Activated CD8-positive, alpha-beta memory T cell treated with anti-CD3 and anti-CD28 coated beads, Interleukin-2, amount 50 U/mL, for 4 hours (primary cell): ENCODE measurements at regions not wholly inside any gene's neighbourhood (a gene's known extent, or its start where the extent isn't known, plus 50 kb on each side); places are given as distances from the start of the nearest gene placed in this dataset.
"Not testable (repeated sequence)": the region's sequence is repeated elsewhere in the genome, so short reads cannot be mapped to it uniquely, and the experiment has no call there.

Source experiments
- DNase-seq: peaks from one replicate; pipeline ENCODE4 v3.0.0-alpha.2; 2020

GRCh38 chr2:16071039-16071864 lies 130.9 kb downstream of the MYCN start:
- no peak for DNase-seq

DNA sequence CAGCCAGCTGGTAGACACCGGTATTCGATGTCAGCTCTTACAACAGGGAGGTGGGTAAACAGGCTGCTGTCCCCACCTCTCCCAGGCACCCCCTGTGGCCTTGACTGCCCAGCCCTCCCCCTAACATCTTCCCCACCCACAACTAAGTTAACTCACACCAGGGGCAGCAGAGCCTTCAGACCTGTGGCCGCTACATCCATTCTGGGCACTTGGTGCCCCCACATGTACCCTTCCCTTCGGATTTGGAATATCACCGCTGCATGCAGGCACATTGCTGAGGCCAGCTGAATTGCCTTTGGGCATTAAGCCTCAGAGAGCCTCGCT lies 130.3 kb downstream of the MYCN start:
- DNase-seq = no peak

DNA sequence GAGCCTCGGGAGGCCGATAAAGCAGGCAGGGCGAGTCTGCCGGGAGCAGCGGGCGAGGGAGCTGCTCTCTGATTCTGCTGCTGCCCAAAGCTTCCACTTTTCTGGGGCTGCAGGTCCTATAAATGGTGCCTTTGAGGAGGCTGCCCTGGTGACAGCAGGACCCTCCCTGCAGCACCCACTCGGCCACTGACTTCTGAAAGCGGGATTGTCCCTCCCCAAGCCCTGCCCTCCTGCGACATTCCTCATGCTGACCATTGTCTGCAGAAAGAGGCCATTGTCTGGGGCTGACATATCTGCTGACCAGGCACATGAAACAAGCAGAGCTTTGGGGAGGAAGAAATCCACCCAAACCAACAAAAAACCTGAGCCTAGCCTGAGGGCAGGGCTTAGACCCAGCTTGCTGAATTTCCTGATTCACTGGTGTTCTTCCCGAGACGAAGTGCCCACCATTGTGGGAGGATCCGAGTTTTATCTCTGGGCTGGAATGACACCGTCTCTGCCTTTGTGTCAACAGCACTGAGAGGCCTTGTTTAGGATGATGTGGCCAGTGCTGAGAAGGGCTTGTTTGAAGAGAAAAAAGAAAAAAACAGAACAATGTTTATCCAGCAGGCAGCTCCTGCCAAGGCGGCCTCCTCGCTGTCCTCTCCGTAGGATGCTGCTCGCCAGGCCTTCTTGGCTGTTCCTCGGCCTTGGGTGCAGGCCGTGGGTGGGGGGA lies 129.7 kb downstream of the MYCN start:
- DNase-seq = no peak

DNA sequence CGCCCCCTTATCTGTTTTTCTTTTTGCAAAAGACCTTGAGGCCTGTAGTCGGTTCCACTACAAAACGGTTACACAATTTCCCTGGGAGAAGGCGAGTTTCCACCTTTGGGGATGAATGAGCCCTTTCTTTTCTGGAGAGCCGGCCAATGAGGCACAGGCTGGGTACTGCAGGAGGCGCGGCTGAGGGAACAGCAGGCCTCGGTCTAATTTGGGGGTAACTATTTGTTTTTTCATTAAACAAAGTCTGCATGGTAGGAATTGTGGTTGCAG lies 129.2 kb downstream of the MYCN start:
- DNase-seq = no peak

- no peak for DNase-seq
These were observed 128.2 kb downstream of the MYCN start for GRCh38 chr2:16068552-16068940.

DNA sequence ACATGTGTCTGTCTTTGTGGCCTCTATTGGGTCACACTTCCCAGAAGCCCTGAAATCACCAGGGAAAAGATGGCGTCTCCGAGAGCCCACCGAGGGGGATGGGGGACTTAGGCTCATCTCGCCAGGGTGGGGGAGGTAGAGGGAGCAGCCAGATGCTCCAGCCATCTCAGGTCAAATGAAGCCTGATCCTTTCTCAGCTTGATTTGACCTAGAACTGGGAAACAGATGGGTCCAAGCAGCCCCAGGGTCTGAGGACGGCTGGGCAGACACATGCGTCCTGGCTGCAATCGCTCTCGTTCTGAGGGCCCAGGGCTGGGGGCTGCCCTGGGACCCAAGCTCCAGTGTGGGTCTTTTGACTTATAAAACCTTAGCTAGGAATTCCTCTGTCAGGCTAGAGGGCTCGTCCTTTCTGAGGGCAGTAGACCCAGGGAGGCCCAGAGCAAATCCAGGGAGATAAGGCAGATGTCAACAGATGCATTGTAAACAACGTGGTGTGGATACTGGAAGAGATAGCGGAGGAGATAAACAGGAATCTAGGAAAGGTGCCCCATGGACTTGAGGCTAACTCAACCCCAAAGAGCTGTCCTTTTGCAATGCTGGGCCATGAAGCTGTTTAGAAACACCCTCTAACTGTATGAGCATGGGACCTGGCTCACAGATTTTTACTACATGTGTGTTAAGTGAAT lies 127.7 kb downstream of the MYCN start:
- no peak for DNase-seq

DNA sequence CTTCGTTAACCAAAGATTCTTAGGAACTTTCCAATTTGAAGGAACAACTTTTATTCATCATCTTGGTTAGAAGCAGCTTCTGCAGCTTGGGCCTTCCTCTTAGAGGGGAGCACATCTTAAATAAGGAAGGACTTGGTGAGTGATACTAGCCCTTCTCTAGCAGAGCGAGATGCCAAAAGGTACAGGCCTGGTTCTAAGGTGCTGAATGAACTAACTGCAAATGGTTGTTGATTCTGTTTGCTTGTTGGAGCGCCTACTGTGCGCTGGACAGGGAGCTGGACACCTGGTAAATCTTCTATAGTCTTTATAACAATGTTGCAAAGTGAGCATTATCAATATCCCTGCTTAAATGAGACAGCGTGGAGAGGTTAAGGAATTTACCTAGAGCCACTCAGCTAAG lies 127.1 kb downstream of the MYCN start:
- no peak for DNase-seq

DNA sequence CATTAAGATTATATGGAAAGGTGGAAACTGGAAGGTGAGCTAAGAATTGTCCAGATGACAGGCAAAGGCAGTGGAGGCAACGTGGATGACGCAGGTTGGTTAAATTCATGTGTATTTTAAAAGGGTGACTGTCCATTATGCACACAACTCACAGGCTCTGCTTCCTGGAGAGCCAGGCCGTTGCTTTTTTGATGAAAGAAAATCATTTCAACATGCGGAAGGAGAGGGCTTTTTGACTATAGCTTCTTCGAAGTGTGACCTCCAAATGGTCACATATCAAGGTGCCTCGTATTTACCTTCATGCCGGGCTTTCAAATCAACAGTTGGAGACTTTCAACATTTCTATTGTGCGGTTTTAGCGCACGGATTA lies 126.7 kb downstream of the MYCN start:
- DNase-seq = no peak

DNA sequence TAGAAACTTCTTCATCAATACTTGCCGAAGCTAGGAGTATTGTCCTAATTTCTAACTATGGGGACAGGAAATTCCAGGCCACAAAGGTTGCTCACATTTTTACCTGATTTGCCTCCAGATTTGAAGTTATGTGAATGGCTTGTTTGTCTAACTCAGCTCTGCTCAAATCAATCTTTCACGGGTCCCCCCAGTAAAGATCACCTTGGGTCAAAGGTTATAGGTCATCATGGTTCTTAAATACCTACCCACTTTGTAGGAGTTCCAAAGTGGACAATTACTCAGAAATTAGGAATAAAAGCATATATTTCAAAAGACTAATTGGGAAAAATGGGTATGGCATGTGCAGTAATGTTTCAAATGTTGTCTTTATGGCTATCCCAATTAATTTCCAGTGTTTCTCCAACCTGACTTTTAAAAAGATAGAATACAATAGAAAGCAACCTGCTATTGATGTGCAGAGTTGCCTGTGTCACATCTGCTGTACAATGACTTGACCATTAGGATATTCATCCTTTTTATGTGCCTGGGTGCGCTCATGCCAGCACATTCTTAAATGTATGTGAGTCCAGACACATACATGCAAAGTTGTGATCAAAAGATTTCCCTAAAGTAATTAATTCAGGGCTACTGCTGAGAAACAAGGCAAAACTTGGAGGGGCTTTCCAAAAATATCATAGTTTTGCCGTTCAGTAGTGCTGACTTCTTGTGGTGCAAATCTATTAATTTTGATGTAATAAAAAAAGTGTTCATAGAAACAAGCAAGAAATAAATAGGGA lies 126.1 kb downstream of the MYCN start:
- no peak for DNase-seq

- not testable (repeated sequence) for DNase-seq
These were observed 125.1 kb downstream of the MYCN start for GRCh38 chr2:16065272-16066069.

GRCh38 chr2:16064745-16065144 lies 124.4 kb downstream of the MYCN start:
- no peak for DNase-seq

DNA sequence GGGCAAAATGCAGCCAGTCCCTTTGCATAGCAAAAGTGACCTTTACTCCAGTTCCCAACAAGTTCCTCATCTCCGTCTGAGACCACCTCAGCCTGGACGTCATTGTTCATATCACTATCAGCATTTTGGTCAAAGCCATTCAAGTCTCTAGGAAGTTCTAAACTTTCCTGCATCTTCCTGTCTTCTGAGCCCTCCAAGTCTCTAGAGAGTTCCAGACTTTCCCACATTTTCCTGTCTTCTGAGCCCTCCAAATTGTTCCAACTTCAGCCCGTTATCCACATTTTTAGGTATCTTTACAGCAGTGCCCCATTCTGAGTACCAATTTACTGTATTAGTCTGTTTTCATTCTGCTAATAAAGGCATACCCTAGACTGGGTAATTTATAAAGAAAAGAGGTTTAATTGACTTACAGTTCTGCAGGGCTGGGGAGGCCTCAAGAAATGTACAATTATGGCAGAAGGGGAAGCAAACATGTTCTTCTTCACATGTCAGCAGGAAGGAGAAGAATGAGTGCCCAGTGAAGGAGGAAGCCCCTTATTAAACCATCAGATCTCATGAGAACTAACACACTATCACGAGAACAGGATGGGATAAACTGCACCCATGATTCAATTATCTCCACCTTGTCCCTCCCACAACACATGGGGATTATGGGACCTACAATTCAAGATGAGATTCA lies 123.7 kb downstream of the MYCN start:
- DNase-seq = no peak

- DNase-seq = no peak
These were observed 123.0 kb downstream of the MYCN start for GRCh38 chr2:16063251-16063850.

- no peak for DNase-seq
These were observed 122.3 kb downstream of the MYCN start for GRCh38 chr2:16062471-16063250.

GRCh38 chr2:16061441-16062217 lies 121.3 kb downstream of the MYCN start:
- no peak for DNase-seq

- DNase-seq = no peak
These were observed 120.6 kb downstream of the MYCN start for GRCh38 chr2:16060936-16061338.

GRCh38 chr2:16060125-16060935 lies 120.0 kb downstream of the MYCN start:
- DNase-seq = no peak

- no peak for DNase-seq
These were observed 119.2 kb downstream of the MYCN start for GRCh38 chr2:16059393-16060016.
